GM23338 (cell line): ENCODE measurements at regions not wholly inside any gene's neighbourhood (a gene's known extent, or its start where the extent isn't known, plus 50 kb on each side); places are given as distances from the start of the nearest gene placed in this dataset.

ENCODE experiments used
- ATAC-seq: fragments of 200-7000 bp; cut with Tn5 transposase; 3 replicates; pipeline ENCODE4 v1.9.1; 2020
- DNase-seq: peaks from one replicate; pipeline ENCODE4 v3.0.0-alpha.2; 2015; ENCODE audit warnings: low spot score
- H2AFZ ChIP-seq: fragments of 200-600 bp; sonication (generic); 2 replicates; pipeline ENCODE4 v1.8.0; 2016; ENCODE audit warnings: antibody characterized with exemption, mild to moderate bottlenecking, moderate library complexity
- H3F3A ChIP-seq: fragments of 200-600 bp; sonication (generic); replicated peaks from 2 replicates; pipeline ENCODE4 v1.8.0; 2017; ENCODE audit warnings: antibody characterized with exemption, mixed run types, low read depth
- H3K27ac ChIP-seq: fragments of 200-600 bp; sonication (generic); 2 replicates; pipeline ENCODE4 v1.6.1; 2016; ENCODE audit warnings: low read depth
- H3K27me3 ChIP-seq: fragments of 200-600 bp; sonication (generic); 2 replicates; pipeline ENCODE4 v1.8.0; 2016; ENCODE audit warnings: mild to moderate bottlenecking, mixed run types, moderate library complexity; ENCODE audit not compliant: insufficient read depth
- H3K36me3 ChIP-seq: fragments of 200-600 bp; sonication (generic); 2 replicates; pipeline ENCODE4 v1.8.0; 2016; ENCODE audit warnings: mild to moderate bottlenecking; ENCODE audit not compliant: insufficient read depth
- H3K4me1 ChIP-seq: fragments of 200-600 bp; sonication (generic); 2 replicates; pipeline ENCODE4 v1.8.0; 2016; ENCODE audit warnings: mild to moderate bottlenecking, moderate library complexity; ENCODE audit not compliant: insufficient read depth
- H3K4me2 ChIP-seq: fragments of 200-600 bp; sonication (generic); 2 replicates; pipeline ENCODE4 v1.7.1; 2017; ENCODE audit warnings: mixed run types
- H3K4me3 ChIP-seq: fragments of 200-600 bp; sonication (generic); 2 replicates; pipeline ENCODE4 v1.6.1; 2016; ENCODE audit warnings: mixed run types
- H3K79me2 ChIP-seq: fragments of 200-600 bp; sonication (generic); replicated peaks from 2 replicates; pipeline ENCODE4 v1.8.0; 2017; ENCODE audit warnings: mild to moderate bottlenecking; ENCODE audit not compliant: insufficient read depth
- H3K9me2 ChIP-seq: fragments of 200-600 bp; sonication (generic); 2 replicates; pipeline ENCODE4 v1.8.0; 2017; ENCODE audit not compliant: insufficient read depth
- H4K20me1 ChIP-seq: fragments of 200-600 bp; sonication (generic); replicated peaks from 2 replicates; pipeline ENCODE4 v1.8.0; 2017; ENCODE audit warnings: mild to moderate bottlenecking; ENCODE audit not compliant: insufficient read depth
- H3K27ac Mint-ChIP-seq: 2 replicates; pipeline ENCODE4 v1.8.0; 2020; ENCODE audit warnings: inconsistent platforms, mild to moderate bottlenecking, moderate library complexity, mixed read lengths
- H3K27me3 Mint-ChIP-seq: 3 replicates; pipeline ENCODE4 v1.8.0; 2022; ENCODE audit warnings: low read depth, mild to moderate bottlenecking, moderate library complexity, mixed read lengths, inconsistent platforms; ENCODE audit not compliant: insufficient read depth, poor library complexity
- H3K36me3 Mint-ChIP-seq: 3 replicates; pipeline ENCODE4 v1.8.0; 2021; ENCODE audit warnings: low read depth, mild to moderate bottlenecking, inconsistent platforms, moderate library complexity, mixed read lengths
- H3K4me1 Mint-ChIP-seq: 3 replicates; pipeline ENCODE4 v1.8.0; 2020; ENCODE audit warnings: mild to moderate bottlenecking, inconsistent platforms, mixed read lengths
- H3K4me3 Mint-ChIP-seq: 3 replicates; pipeline ENCODE4 v1.8.0; 2021; ENCODE audit warnings: moderate library complexity, mild to moderate bottlenecking, inconsistent platforms, mixed read lengths
- H3K9me3 Mint-ChIP-seq: 3 replicates; pipeline ENCODE4 v1.8.0; 2020; ENCODE audit warnings: moderate library complexity, mild to moderate bottlenecking, inconsistent platforms, mixed read lengths
- CREB1 ChIP-seq: fragments of 250-450 bp; sonication (Bioruptor Pico); IDR thresholded peaks from 2 replicates; pipeline ENCODE4 v1.5.0; 2020; ENCODE audit warnings: low read depth, mild to moderate bottlenecking, moderate library complexity
- CTCF ChIP-seq, 2 experiments: fragments of 200-600 bp in 1 of 2; sonication (generic) in 1 of 2; conservative IDR thresholded peaks; 2 replicates each; pipeline versions ENCODE4 v1.5.1 to v1.6.1; 2016 to 2017; ENCODE audit warnings: antibody characterized with exemption in 2 of 2, low read depth in 2 of 2, mild to moderate bottlenecking in 2 of 2, moderate library complexity in 1 of 2
- JUNB ChIP-seq: IDR thresholded peaks from one replicate; pipeline ENCODE4 v1.6.1; 2016; ENCODE audit warnings: antibody characterized with exemption; ENCODE audit not compliant: unreplicated experiment
- NANOG ChIP-seq: IDR thresholded peaks from 2 replicates; pipeline ENCODE4 v1.6.1; 2016; ENCODE audit warnings: antibody characterized with exemption, borderline replicate concordance
- POLR2AphosphoS5 ChIP-seq: IDR thresholded peaks from 2 replicates; pipeline ENCODE4 v1.6.1; 2016; ENCODE audit warnings: antibody characterized with exemption, low read depth
- STAT1 ChIP-seq: IDR thresholded peaks from one replicate; pipeline ENCODE4 v1.6.1; 2016; ENCODE audit warnings: antibody characterized with exemption; ENCODE audit not compliant: unreplicated experiment
- ZNF114 ChIP-seq: fragments of 250-450 bp; sonication (Bioruptor Pico); IDR thresholded peaks from 2 replicates; pipeline ENCODE4 v1.5.0; 2020; ENCODE audit warnings: mild to moderate bottlenecking, moderate library complexity
- ZNF331 ChIP-seq: fragments of 250-450 bp; sonication (Bioruptor Pico); IDR thresholded peaks from 2 replicates; pipeline ENCODE4 v1.5.0; 2020; ENCODE audit warnings: low read depth, mild to moderate bottlenecking, moderate library complexity
- TF ChIP-seq, protein P1 (sequence below): fragments of 250-450 bp; sonication (Bioruptor Pico); IDR thresholded peaks from 2 replicates; pipeline ENCODE4 v1.5.0; 2020; ENCODE audit warnings: mild to moderate bottlenecking, moderate library complexity
- TF ChIP-seq, protein P2 (sequence below): IDR thresholded peaks from one replicate; pipeline ENCODE4 v1.6.1; 2018; ENCODE audit warnings: antibody characterized with exemption; ENCODE audit not compliant: unreplicated experiment

DNA sequence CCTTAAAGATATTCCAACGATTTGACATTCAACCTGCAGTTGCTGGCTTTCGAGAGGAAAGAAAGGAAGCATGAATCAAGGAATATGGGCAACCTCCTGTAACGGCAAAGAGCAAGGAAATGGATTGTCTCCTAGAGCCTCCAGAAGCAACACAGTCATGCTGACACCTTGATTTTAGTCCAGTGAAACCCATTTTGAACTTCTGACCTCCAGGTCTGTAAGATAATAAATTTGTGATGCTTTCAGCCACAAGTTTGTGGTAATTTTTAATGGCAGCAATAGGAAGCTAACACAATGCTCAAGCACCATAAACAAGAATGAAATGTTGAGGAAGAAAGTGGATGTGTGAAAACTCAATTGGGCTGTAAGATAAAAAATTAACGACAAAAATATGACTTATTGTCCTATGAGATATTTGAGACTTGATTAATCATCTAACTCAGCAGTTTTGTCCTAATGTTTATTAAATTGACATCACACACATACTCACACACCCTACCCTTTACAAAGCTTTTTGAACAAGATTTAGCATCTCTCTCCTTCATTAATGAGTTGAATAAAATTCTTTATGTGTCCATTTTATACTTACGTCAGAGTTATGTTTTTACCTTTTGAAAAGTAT is 857.2 kb upstream of the INTU start (continued):
- TF ChIP-seq, protein P1, sequence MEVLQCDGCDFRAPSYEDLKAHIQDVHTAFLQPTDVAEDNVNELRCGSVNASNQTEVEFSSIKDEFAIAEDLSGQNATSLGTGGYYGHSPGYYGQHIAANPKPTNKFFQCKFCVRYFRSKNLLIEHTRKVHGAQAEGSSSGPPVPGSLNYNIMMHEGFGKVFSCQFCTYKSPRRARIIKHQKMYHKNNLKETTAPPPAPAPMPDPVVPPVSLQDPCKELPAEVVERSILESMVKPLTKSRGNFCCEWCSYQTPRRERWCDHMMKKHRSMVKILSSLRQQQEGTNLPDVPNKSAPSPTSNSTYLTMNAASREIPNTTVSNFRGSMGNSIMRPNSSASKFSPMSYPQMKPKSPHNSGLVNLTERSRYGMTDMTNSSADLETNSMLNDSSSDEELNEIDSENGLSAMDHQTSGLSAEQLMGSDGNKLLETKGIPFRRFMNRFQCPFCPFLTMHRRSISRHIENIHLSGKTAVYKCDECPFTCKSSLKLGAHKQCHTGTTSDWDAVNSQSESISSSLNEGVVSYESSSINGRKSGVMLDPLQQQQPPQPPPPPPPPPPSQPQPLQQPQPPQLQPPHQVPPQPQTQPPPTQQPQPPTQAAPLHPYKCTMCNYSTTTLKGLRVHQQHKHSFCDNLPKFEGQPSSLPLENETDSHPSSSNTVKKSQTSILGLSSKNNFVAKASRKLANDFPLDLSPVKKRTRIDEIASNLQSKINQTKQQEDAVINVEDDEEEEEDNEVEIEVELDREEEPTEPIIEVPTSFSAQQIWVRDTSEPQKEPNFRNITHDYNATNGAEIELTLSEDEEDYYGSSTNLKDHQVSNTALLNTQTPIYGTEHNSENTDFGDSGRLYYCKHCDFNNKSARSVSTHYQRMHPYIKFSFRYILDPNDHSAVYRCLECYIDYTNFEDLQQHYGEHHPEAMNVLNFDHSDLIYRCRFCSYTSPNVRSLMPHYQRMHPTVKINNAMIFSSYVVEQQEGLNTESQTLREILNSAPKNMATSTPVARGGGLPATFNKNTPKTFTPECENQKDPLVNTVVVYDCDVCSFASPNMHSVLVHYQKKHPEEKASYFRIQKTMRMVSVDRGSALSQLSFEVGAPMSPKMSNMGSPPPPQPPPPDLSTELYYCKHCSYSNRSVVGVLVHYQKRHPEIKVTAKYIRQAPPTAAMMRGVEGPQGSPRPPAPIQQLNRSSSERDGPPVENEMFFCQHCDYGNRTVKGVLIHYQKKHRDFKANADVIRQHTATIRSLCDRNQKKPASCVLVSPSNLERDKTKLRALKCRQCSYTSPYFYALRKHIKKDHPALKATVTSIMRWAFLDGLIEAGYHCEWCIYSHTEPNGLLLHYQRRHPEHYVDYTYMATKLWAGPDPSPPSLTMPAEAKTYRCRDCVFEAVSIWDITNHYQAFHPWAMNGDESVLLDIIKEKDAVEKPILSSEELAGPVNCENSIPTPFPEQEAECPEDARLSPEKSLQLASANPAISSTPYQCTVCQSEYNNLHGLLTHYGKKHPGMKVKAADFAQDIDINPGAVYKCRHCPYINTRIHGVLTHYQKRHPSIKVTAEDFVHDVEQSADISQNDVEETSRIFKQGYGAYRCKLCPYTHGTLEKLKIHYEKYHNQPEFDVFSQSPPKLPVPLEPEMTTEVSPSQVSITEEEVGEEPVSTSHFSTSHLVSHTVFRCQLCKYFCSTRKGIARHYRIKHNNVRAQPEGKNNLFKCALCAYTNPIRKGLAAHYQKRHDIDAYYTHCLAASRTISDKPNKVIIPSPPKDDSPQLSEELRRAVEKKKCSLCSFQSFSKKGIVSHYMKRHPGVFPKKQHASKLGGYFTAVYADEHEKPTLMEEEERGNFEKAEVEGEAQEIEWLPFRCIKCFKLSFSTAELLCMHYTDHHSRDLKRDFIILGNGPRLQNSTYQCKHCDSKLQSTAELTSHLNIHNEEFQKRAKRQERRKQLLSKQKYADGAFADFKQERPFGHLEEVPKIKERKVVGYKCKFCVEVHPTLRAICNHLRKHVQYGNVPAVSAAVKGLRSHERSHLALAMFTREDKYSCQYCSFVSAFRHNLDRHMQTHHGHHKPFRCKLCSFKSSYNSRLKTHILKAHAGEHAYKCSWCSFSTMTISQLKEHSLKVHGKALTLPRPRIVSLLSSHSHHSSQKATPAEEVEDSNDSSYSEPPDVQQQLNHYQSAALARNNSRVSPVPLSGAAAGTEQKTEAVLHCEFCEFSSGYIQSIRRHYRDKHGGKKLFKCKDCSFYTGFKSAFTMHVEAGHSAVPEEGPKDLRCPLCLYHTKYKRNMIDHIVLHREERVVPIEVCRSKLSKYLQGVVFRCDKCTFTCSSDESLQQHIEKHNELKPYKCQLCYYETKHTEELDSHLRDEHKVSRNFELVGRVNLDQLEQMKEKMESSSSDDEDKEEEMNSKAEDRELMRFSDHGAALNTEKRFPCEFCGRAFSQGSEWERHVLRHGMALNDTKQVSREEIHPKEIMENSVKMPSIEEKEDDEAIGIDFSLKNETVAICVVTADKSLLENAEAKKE: no peak
- no peak for TF ChIP-seq STAT1
- no peak for TF ChIP-seq CTCF (conservative IDR thresholded peaks at IDR 0.05; ENCODE audit: low read depth in 2 of 2)
- no peak for TF ChIP-seq NANOG
- TF ChIP-seq ZNF331 (CRISPR knock-in tag): no peak
- no peak for TF ChIP-seq JUNB

DNA sequence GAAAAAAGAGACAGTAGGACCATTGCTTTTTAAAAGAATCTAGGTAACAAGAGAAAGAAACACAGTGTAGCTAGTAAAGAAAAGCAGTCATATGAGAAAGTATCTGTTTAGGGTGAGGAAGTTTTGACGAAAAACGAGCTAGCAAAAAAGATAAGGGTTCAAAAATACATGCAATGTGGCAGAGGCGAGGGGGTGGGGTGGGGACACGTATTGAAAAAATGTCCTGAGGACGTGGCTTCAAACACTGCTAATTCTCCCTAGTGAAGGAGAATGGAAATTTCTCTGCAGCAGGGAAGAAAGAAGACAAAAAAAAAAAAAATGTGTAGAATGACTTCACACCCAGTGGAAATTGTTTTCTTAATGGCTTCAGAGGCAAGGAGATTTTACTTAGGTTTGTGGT is 856.4 kb upstream of the INTU start:
- H3K4me3 Mint-ChIP-seq: no peak overlapping the region
- no peaks in the 10 kb centered on the region for H3F3A ChIP-seq
- no peaks in the 10 kb centered on the region for H3K4me1 ChIP-seq
- H3K27ac ChIP-seq: no peak overlapping the region
- peak overlapping the region; percentile 83; the same call in 1 of the 2 replicates for H2AFZ ChIP-seq
- no peaks in the 10 kb centered on the region for H3K9me2 ChIP-seq
- H3K4me2 ChIP-seq: no peak overlapping the region
- H3K4me3 ChIP-seq: no peak overlapping the region
- DNase-seq: no peak
- no peaks in the 10 kb centered on the region for H4K20me1 ChIP-seq
- H3K27me3 ChIP-seq: no peaks in the 10 kb centered on the region
- no peaks in the 10 kb centered on the region for H3K27me3 Mint-ChIP-seq
- peaks cover 4% of the 10 kb centered on the region; the same call in 1 of the 3 replicates for H3K36me3 Mint-ChIP-seq
- peaks cover 4% of the 10 kb centered on the region; the same call in 2 of the 3 replicates for H3K9me3 Mint-ChIP-seq
- no peak for ATAC-seq
- 0 out of 2 replicates have a peak overlapping the region, but pooled peaks have one; percentile 11 for H3K27ac Mint-ChIP-seq
- H3K79me2 ChIP-seq: no peaks in the 10 kb centered on the region
- H3K36me3 ChIP-seq: no peaks in the 10 kb centered on the region
- peaks cover 6% of the 10 kb centered on the region; the same call in 1 of the 3 replicates for H3K4me1 Mint-ChIP-seq
- no peak for TF ChIP-seq POLR2AphosphoS5
- no peak for TF ChIP-seq STAT1
- no peak for TF ChIP-seq CREB1 (CRISPR knock-in tag)
- TF ChIP-seq, protein P2, sequence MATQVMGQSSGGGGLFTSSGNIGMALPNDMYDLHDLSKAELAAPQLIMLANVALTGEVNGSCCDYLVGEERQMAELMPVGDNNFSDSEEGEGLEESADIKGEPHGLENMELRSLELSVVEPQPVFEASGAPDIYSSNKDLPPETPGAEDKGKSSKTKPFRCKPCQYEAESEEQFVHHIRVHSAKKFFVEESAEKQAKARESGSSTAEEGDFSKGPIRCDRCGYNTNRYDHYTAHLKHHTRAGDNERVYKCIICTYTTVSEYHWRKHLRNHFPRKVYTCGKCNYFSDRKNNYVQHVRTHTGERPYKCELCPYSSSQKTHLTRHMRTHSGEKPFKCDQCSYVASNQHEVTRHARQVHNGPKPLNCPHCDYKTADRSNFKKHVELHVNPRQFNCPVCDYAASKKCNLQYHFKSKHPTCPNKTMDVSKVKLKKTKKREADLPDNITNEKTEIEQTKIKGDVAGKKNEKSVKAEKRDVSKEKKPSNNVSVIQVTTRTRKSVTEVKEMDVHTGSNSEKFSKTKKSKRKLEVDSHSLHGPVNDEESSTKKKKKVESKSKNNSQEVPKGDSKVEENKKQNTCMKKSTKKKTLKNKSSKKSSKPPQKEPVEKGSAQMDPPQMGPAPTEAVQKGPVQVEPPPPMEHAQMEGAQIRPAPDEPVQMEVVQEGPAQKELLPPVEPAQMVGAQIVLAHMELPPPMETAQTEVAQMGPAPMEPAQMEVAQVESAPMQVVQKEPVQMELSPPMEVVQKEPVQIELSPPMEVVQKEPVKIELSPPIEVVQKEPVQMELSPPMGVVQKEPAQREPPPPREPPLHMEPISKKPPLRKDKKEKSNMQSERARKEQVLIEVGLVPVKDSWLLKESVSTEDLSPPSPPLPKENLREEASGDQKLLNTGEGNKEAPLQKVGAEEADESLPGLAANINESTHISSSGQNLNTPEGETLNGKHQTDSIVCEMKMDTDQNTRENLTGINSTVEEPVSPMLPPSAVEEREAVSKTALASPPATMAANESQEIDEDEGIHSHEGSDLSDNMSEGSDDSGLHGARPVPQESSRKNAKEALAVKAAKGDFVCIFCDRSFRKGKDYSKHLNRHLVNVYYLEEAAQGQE: no peak
- no peak for TF ChIP-seq ZNF331 (CRISPR knock-in tag)
- no peak for TF ChIP-seq ZNF114 (CRISPR knock-in tag)
- TF ChIP-seq NANOG: no peak
- TF ChIP-seq CTCF (conservative IDR thresholded peaks at IDR 0.05; ENCODE audit: low read depth in 2 of 2): no peak
